ENCODE measurements at regions not wholly inside any gene's neighbourhood (a gene's known extent, or its start where the extent isn't known, plus 50 kb on each side); places are given as distances from the start of the nearest gene placed in this dataset.
"Not testable (repeated sequence)": the region's sequence is repeated elsewhere in the genome, so short reads cannot be mapped to it uniquely, and the experiment has no call there.

- peak; percentile 81 for DNase-seq
These were observed 227.4 kb upstream of the AZI2 start for GRCh38 chr3:28575746-28576613.

- DNase-seq = peak; percentile 53
These were observed 228.1 kb upstream of the AZI2 start for GRCh38 chr3:28576614-28577200.

DNA sequence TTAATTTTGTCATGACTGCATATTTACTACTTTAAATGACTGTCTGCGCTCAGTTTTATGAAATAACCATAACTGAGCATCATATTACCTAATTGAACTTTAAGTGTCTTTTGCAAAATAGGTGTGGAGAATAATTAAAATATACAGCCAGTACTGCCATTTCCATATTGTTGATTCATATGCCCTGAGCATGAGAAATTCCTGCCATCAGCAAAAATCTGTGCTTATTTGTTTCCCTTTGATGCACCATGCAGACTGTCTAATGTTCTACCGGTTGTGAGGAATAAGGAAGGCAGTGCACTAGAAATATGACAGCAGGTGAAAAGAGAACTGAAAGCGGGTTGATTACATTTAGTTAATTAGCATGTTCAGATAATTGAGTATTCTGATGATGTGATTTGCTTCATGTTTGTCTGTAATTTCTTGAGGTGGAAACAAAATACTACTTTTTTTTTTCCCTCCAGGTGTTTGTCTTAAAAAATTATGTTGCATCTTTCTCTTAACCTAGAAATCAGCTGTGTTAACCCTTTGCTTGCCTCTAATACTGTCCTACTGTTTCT lies 229.4 kb upstream of the AZI2 start:
- DNase-seq = peak; percentile 30

GRCh38 chr3:28586325-28586724 lies 237.7 kb upstream of the AZI2 start:
- DNase-seq = no peak

DNA sequence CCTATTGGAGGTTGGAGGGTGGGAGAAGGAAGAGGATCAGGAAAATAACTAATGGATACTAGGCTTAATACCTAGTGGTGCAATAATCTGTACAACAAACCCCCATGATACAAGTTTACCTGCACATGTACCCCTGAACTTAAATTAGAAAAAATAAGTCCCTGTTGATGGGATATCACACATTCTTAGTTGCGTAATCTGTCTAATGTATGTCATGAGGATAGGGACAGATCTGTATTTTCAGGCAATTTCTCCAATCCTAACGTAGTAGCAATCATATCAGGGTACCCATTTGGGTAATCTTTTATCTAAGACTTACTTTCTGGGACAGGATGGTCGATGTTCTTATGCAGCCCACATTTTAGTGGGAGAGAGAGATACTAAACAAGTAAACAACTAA lies 239.1 kb upstream of the AZI2 start:
- DNase-seq = no peak

DNA sequence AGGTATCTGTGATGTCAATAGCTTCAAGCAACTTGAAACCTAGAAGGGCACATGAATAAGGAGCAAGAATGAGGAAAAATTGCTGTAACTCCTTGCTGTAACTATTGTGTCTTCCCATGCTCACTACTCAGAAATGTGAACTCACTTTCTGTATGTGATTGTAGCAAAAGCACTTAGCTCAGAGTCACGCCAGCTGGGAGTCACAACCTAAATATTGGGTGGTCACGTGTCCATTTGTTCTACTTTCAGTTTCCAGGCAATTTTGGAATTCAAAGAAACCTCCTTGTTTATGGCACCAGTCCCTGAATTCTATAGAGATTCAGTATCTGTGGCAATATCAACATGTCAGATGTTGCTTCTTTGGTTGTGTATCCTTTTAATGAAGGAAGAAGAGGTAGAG lies 241.6 kb upstream of the AZI2 start:
- DNase-seq = no peak

- no peak for DNase-seq
These were observed 242.2 kb upstream of the AZI2 start for GRCh38 chr3:28590860-28591259.

GRCh38 chr3:28595372-28595771 lies 246.7 kb upstream of the AZI2 start:
- no peak for DNase-seq

DNA sequence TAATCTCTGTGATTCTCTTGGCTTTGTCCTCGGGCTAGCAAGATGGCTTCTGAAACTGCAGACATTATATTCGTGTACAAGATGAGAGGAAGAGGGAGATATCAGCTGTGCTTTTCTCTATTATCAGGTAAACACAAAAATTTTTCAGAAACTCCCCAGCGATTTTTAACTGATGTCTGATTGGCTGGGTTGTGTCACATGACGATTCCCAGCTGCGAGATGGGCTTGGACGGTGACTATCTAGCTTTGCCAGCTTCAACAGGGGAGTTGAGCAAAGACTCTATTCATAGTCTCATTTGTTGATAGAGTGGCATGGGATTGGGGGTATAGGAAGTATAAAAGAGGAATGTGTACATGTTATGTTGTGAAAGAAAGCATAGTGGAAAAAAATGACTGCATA lies 248.8 kb upstream of the AZI2 start:
- no peak for DNase-seq

DNA sequence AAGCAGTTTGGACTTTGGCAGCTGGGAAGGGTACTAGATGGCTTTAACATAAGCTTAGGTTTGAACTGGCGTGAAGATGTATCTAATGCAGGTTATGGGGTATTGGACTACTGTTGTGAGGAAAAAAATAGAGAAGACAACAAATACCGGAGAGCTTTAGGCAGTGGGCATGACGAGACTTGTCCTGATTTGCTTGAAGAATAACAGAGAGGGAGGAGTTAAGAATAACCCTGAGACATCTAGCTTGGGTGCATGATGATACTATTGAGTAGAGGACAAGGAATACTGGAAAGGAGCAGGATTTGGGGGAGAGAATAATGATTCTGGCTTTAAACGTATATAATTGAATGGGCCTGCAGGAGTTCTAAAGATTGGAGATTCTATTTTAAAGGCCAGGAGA lies 249.5 kb upstream of the AZI2 start:
- no peak for DNase-seq

- DNase-seq = no peak
These were observed 252.7 kb upstream of the AZI2 start for GRCh38 chr3:28601291-28601690.

- no peak for DNase-seq
These were observed 257.7 kb upstream of the AZI2 start for GRCh38 chr3:28606283-28606682.

- peak; percentile 85 for DNase-seq
These were observed 263.6 kb upstream of the AZI2 start for GRCh38 chr3:28612232-28612631.

GRCh38 chr3:28613511-28614106 lies 265.0 kb upstream of the AZI2 start:
- DNase-seq = no peak

DNA sequence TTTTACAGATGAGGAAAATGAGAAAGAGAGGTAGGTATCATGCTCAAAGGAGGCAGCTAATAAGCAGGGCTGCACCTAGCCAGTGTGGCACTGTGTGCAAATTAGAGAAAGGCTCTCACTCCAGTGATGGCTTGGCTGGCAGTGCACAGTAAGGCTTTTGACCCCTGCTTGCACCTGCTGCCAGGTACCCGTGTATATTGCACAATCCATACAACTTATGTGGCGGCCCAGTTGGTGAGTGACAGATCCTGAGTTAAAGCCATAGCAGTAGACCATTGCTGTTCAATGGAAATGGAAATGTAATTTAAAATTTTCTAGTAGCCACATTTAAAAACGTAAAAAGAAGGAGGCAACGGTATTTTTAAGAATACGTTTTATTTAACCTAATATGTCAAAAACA lies 266.4 kb upstream of the AZI2 start:
- DNase-seq = no peak

GRCh38 chr3:28615971-28616370 lies 267.3 kb upstream of the AZI2 start:
- DNase-seq = no peak

- DNase-seq = no peak
These were observed 269.2 kb upstream of the AZI2 start for GRCh38 chr3:28617821-28618220.

DNA sequence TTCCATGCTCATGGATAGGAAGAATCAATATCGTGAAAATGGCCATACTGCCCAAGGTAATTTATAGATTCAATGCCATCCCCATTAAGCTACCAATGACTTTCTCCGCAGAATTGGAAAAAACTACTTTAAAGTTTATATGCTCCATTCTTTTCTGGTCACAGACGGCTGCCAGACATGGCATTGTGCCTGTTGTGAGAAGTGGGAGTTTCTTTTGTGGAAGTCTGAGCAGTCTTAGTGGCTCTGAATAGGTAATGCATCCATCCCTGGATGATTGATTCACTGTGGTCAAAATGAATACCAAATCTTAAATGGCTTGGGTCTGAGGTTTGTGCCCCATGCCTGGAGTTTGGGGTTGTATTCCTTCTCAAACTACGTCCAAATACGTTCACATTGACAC lies 274.5 kb upstream of the AZI2 start:
- no peak for DNase-seq

DNA sequence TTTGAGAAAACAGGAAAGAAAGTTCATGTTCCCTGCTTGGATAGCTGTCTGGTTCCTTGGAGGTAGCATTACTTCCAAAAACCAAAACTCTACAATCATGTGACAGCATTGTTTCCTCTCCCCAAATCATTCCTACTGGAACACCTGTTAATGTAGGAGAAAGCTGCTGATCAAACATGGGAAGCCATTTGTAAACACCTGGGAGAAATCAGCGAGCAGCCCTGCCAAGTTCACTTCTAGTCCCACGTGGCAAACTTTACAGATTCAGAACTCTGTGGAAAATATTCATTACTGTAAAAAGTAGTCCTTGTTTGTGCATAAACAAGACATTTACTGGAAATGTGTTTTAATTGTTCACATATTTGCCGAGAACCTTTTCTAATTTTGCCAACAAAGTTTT lies 275.5 kb upstream of the AZI2 start:
- DNase-seq = peak; percentile 21

DNA sequence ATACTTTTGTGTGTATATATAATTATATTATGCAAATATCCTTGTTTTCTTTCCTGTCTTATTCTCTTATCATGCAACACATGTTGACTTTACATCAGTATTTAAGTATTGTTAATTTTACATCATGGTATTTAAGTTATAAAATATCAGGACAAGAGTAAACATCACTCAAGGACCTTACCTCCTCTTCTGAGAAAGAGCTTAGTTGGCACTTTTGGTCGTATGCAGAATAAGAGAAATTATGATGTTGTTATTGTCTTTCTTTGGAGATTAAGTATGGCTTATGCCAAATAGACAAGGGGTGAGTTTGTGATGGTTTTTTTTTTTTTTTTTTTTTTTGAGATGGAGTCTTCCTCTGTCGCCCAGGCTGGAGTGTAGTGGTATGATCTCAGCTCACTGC lies 279.2 kb upstream of the AZI2 start:
- not testable (repeated sequence) for DNase-seq

- no peak for DNase-seq
These were observed 285.4 kb upstream of the AZI2 start for GRCh38 chr3:28634019-28634418.

DNA sequence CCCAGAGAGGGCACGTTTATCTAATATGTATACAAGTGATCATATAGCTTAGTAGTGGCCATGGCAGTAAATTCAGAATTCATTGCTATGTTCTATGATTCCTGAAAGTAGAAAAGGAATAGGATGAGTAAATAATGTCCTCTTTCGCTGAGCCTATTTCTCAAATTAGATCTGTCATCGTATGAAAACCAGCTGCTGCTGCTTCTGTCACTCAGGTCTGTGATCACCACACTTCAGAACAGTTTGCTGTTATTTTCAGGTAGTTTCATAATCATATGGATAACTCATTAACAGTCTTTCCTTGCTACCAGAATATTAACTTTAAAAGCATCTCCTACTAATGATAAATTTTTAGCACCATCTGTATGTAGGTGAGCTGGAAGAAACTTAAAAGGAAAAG lies 289.1 kb upstream of the AZI2 start:
- no peak for DNase-seq

DNA sequence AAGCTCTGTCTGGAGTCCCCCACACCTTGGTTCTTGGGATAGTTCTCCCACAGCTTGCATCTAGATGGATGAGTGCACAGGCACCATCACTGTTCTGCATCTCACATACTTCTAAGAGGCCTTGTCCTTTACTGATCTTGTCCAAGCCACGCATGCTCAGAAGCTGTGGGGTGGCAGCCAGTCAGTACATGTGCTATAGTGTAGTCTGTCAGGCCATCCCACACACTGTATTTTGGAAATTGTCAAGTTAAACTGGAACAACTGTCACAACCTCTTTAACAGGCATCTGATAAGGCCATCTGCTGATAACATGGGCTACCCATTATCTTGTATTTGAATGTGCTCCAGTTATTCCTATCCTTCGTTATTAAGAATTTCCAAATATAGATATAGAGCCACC lies 296.5 kb upstream of the AZI2 start:
- DNase-seq = no peak

DNA sequence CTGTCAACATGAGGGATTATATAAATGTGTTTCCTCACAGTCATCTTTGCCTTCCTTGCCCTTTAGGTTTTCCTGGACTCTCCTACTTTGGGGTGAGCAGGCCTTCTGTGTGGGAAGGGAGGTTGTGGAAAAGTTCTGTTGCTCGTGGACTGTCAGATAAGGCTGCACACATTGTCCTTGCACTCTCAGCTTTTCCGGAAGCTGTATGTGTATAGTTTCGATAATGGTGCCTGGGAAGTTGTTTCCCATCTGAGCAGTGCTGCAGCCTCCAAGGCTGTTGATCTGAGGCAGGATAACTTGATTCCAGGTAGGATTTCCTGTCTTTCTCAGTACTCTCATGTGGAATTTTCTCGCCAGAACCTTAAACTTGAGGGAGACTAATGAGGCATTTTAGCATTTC lies 297.8 kb upstream of the AZI2 start:
- DNase-seq = no peak
